GM19025 (cell line): ENCODE measurements at regions not wholly inside any gene's neighbourhood (a gene's known extent, or its start where the extent isn't known, plus 50 kb on each side); places are given as distances from the start of the nearest gene placed in this dataset.
"Not testable (repeated sequence)": the region's sequence is repeated elsewhere in the genome, so short reads cannot be mapped to it uniquely, and the experiment has no call there.

Experiments
- ATAC-seq: cut with Tn5 transposase; IDR thresholded peaks from one replicate; pipeline ENCODE4 v1.9.1; 2021; ENCODE audit warnings: mild to moderate bottlenecking, low read depth, moderate library complexity; ENCODE audit not compliant: unreplicated experiment

GRCh38 chr4:65265526-65265925, 404.8 kb downstream of the EPHA5 start:
- ATAC-seq, result no peak

- ATAC-seq, result no peak
Observed at GRCh38 chr4:65259296-65259695, 411.0 kb downstream of the EPHA5 start.

- ATAC-seq, result no peak
Observed at GRCh38 chr4:65250916-65251315, 419.4 kb downstream of the EPHA5 start.

DNA sequence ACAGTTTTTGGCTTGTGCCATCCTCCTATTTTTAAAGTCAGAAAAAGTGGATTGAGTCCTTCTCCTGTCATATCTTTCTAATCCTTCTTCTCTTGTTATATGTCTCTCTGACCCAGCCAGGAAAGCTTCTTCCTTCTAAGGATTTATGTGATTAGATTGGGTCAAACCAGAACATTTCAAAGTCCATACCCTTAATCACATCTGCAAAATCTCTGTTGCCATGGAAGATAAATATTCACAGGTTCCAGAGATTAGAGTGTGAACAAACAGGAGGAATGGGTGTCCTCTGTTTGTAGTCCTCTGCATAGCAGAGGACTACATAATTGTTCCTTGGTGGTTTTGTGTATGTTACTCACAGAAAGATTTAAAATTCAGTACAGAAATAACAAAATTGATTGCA, 421.2 kb downstream of the EPHA5 start:
- ATAC-seq, result no peak

DNA sequence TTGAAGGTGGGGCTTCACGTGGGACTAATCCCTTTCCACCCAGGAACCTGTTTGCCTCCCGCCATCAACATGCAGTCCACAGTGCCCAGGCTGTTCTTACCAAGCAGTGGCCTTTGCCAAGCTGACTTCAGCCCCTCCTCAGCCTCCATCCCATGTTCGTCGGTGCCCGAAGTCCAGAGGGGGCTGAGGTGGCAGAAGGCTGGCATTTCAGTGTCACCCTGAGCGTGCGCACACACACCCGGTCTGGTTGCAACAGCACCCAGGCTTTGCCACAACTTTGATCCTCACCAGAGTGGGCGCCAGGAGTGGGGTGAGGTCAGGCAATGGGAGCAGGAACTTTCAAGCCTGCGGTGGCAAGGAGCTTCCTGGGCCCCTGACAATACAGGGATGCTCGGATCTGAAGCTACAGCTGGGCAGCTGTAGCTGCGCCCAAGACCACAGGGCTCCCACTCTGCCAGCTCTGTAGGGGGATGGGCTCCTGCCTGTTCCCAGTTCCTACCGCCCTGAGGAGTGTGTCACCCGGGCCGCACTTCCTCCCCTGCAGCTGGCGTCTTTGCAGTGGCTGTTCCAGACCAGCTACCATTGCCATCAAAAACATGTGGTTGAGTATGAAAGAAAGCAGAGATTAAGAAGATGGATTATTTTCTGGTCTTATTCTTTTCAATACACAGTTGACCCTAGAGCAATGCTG, 428.0 kb downstream of the EPHA5 start:
- no peak for ATAC-seq

- ATAC-seq, result no peak
Observed at GRCh38 chr4:65241257-65241997, 428.9 kb downstream of the EPHA5 start.

DNA sequence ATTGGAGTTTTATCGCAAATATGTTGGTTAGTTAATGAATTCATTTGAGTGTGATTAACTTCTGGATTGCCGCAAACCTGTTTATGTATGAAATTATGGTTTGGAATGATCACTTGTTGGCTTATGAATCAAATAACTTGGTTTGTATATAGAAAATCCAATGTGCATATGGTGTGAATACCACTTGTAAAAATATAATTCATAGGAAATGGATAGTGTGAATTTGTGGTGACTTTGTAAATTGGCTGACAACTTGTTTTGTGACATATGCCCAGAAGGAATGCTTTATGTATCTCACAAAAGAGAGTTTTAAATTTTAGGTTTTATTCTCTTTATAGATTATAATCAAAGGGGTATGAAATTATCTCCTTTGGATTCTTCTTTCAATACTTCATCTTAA, 436.2 kb downstream of the EPHA5 start:
- no peak for ATAC-seq

DNA sequence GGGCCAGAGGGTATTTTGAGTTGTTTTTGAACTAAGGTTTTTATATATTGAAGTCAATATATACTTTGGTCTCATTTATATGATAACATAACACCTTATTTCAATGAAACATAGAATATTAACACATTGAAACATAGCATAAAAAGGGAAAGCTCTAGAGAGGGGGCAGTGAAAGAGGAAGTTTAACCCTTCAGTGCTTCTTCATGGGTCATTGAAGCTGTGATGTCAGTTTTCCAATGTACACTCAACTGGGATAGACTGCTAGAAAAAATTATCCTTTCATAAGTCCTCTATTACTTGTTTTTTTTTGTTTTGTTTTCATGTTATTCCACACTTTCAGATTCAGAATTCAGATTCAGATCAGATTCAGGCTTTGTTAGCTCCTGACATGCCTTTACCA, 442.7 kb downstream of the EPHA5 start:
- no peak for ATAC-seq

GRCh38 chr4:65223601-65224000, 446.7 kb downstream of the EPHA5 start:
- no peak for ATAC-seq

GRCh38 chr4:65223074-65223473, 447.2 kb downstream of the EPHA5 start:
- ATAC-seq, result not testable (repeated sequence)

- no peak for ATAC-seq
Observed at GRCh38 chr4:65217179-65217578, 453.1 kb downstream of the EPHA5 start.

GRCh38 chr4:65202853-65203236, 467.4 kb downstream of the EPHA5 start:
- no peak for ATAC-seq

- ATAC-seq, result no peak
Observed at GRCh38 chr4:65202165-65202852, 468.0 kb downstream of the EPHA5 start.

- ATAC-seq, result no peak
Observed at GRCh38 chr4:65195666-65196065, 474.6 kb downstream of the EPHA5 start.

- ATAC-seq, result no peak
Observed at GRCh38 chr4:65195002-65195401, 475.3 kb downstream of the EPHA5 start.

DNA sequence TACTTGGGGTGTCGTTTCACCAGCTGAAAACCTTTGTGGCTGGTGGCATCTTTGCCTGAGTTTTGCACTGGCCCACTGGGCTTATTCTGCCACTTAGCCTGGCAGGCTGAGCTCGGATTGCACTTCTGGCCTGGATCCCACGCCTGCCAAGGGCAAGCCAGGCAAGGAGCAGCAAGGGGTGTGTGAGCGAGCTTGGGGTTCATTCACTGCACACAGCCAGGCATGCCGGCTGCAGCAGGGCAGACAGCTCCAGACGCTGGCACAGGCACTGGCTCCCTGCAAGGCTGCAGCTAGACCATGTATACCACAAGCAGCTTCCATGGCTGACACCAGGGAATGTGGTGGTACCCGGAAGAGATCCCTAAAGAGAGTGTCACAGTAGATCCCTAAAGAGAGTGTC, 476.3 kb downstream of the EPHA5 start:
- ATAC-seq, result no peak

DNA sequence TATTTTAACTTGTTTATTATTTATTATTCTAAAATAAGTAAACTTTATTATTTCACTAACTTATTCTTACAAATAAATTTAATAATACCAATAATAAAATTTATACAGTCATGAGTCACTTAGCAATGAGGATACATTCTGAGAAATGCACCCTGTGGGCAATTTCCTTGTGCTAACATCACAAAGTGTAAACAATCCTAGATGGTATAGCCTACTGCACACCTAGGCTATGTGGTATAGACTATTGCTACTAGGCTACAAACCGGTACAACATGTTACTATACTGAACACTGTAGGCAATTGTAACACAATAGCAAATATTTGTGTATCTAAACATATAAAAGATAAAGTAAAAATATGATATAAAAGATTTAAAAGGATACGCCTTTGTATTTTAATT, 479.5 kb downstream of the EPHA5 start:
- ATAC-seq, result no peak

- no peak for ATAC-seq
Observed at GRCh38 chr4:65175585-65175984, 494.7 kb downstream of the EPHA5 start.

DNA sequence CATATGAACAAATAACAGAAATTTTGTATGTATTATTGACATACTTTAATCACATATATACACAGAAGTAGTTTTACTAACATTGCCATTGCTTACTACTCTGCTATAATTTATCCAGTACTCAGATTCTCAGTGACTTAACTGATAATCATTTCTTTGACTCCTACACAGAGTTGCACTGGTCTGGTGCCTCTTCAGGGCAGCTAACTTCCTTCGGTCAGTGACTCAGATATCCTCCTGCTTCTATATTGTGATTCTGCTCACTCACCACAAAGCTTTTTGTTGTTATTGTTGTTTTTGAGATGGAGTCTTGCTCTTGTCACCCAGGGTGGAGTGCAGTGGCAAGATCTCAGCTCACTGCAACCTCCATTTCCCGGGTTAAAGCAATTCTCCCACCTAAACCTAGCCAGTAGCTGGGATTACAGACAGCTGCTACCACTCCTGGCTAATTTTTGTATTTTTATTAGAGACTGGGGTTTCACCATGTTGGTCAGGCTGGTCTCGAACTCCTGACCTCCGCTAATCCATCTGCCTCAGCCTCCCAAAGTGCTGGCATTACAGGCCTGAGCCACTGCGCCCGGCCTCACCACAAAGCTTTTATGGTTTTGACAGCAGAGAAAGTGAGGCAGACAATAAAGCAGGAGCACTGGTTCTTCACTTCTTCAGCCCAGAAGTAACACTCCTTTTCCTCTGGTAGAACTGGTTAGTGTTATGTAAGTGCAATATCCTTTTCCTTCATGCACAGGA, 499.3 kb downstream of the EPHA5 start:
- no peak for ATAC-seq

GRCh38 chr4:65167719-65168118, 502.6 kb downstream of the EPHA5 start:
- ATAC-seq, result no peak

DNA sequence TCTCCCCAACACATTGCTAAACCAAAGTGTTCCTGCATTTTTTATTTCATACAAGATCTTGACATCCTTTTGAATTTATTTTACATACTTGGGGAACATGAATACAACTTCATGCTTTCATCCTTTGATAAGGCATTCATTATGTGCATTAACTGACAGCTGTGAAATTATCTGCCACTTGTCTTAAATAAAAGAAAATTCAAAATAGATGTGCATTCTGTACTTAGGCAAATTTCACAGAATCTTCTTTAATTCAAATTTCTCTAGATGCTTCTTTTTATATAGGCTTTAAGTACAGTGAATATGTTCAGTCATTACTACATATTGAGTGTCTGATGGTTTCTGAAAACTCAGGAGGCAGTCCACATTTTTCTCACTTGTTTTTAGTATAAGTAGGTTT, 518.1 kb downstream of the EPHA5 start:
- ATAC-seq, result no peak
